CD8-positive, alpha-beta memory T cell (primary cell): ENCODE measurements at regions not wholly inside any gene's neighbourhood (a gene's known extent, or its start where the extent isn't known, plus 50 kb on each side); places are given as distances from the start of the nearest gene placed in this dataset.

Experiments
- CTCF ChIA-PET: fragments of 350-600 bp; sonication (Branson Sonifier 250); formaldehyde crosslinking; loops from one replicate; lab custom pipeline; 2021; ENCODE audit warnings: antibody characterized with exemption; lab: Charles Lee
- POLR2A ChIA-PET: fragments of 350-600 bp; sonication (Branson Sonifier 250); formaldehyde crosslinking; loops from one replicate; lab custom pipeline; 2021; ENCODE audit warnings: antibody characterized with exemption; lab: Charles Lee
- DNase-seq, 5 donors: peaks; one replicate each; pipeline versions ENCODE4 v3.0.0 to v3.0.0-alpha.2; 2020 to 2022; ENCODE audit warnings: mixed read lengths in 1 of 5
- H3K27ac ChIP-seq: one replicate; pipeline ENCODE4 v1.7.0; 2013; ENCODE audit warnings: low read depth, mild to moderate bottlenecking, low read length, moderate library complexity
- H3K27me3 ChIP-seq: 2 replicates; pipeline ENCODE4 v1.7.0; 2013; ENCODE audit warnings: low read length, mild to moderate bottlenecking; ENCODE audit not compliant: insufficient read depth, poor library complexity, severe bottlenecking
- H3K36me3 ChIP-seq: 2 replicates; pipeline ENCODE4 v1.7.0; 2013; ENCODE audit warnings: mild to moderate bottlenecking, low read length, moderate library complexity; ENCODE audit not compliant: insufficient read depth
- H3K4me1 ChIP-seq: 2 replicates; pipeline ENCODE4 v1.7.0; 2013; ENCODE audit warnings: mild to moderate bottlenecking, low read length, moderate library complexity; ENCODE audit not compliant: insufficient read depth
- H3K4me3 ChIP-seq: 2 replicates; pipeline ENCODE4 v1.7.0; 2013; ENCODE audit warnings: mild to moderate bottlenecking, low read length
- H3K9me3 ChIP-seq: 2 replicates; pipeline ENCODE4 v1.7.0; 2013; ENCODE audit warnings: mild to moderate bottlenecking, low read length
- H3K27ac Mint-ChIP-seq, 8 donors: one replicate each; pipeline ENCODE4 v1.8.0; 2020 to 2021; ENCODE audit warnings: mixed read lengths in 8 of 8, mild to moderate bottlenecking in 6 of 8, inconsistent platforms in 3 of 8, moderate library complexity in 3 of 8
- H3K27me3 Mint-ChIP-seq, 2 donors: one replicate each; pipeline ENCODE4 v1.8.0; 2020 to 2021; ENCODE audit warnings: mixed read lengths in 2 of 2, mild to moderate bottlenecking in 1 of 2, moderate library complexity in 1 of 2
- H3K36me3 Mint-ChIP-seq, 3 donors: one replicate each; pipeline ENCODE4 v1.8.0; 2020 to 2021; ENCODE audit warnings: mixed read lengths in 3 of 3, inconsistent platforms in 1 of 3, mild to moderate bottlenecking in 1 of 3
- H3K4me1 Mint-ChIP-seq, 3 donors: one replicate each; pipeline ENCODE4 v1.8.0; 2020 to 2021; ENCODE audit warnings: mixed read lengths in 3 of 3, inconsistent platforms in 1 of 3, mild to moderate bottlenecking in 1 of 3
- H3K4me3 Mint-ChIP-seq, 7 donors: one replicate each; pipeline ENCODE4 v1.8.0; 2020 to 2021; ENCODE audit warnings: mixed read lengths in 7 of 7, mild to moderate bottlenecking in 6 of 7, moderate library complexity in 4 of 7, inconsistent platforms in 2 of 7
- H3K9me3 Mint-ChIP-seq, 5 donors: one replicate each; pipeline ENCODE4 v1.8.0; 2020 to 2022; ENCODE audit warnings: mixed read lengths in 5 of 5, mild to moderate bottlenecking in 3 of 5, moderate library complexity in 2 of 5, inconsistent platforms in 1 of 5

- no peak overlapping the region for H3K27ac ChIP-seq
- Mint-ChIP-seq H3K9me3 (peaks cover 0 to 9% (median 2%) of the 10 kb centered on the region in 5 donors), H3K4me3 (no peak overlapping the region), H3K27me3 (no peaks in the 10 kb centered on the region), H3K36me3 (no peaks in the 10 kb centered on the region), H3K4me1 (no peaks in the 10 kb centered on the region), H3K27ac (no peak overlapping the region)
- H3K4me3 ChIP-seq = no peak overlapping the region
- H3K36me3 ChIP-seq = no peaks in the 10 kb centered on the region
- ChIA-PET CTCF (no interaction called here), POLR2A (no interaction called here)
- DNase-seq = no peak
- H3K27me3 ChIP-seq = no peaks in the 10 kb centered on the region
- H3K4me1 ChIP-seq = no peaks in the 10 kb centered on the region
- no peaks in the 10 kb centered on the region for H3K9me3 ChIP-seq
These were observed 502.5 kb upstream of the SEMA6A start for GRCh38 chr5:117077142-117077541.

- Histone ChIP-seq H3K4me1 (no peaks in the 10 kb centered on the region), H3K36me3 (no peaks in the 10 kb centered on the region), H3K4me3 (no peak overlapping the region), H3K27ac (no peak overlapping the region), H3K27me3 (no peaks in the 10 kb centered on the region), H3K9me3 (no peaks in the 10 kb centered on the region)
- ChIA-PET CTCF (no interaction called here), POLR2A (no interaction called here)
- no peaks in the 10 kb centered on the region for H3K4me1 Mint-ChIP-seq
- no peak for DNase-seq
- peaks cover 3 to 20% (median 9%) of the 10 kb centered on the region in 5 donors for H3K9me3 Mint-ChIP-seq
- H3K36me3 Mint-ChIP-seq = no peaks in the 10 kb centered on the region
- H3K4me3 Mint-ChIP-seq = no peak overlapping the region
- H3K27ac Mint-ChIP-seq = no peak overlapping the region
- no peaks in the 10 kb centered on the region for H3K27me3 Mint-ChIP-seq
These were observed 497.8 kb upstream of the SEMA6A start for GRCh38 chr5:117072439-117072838.

DNA sequence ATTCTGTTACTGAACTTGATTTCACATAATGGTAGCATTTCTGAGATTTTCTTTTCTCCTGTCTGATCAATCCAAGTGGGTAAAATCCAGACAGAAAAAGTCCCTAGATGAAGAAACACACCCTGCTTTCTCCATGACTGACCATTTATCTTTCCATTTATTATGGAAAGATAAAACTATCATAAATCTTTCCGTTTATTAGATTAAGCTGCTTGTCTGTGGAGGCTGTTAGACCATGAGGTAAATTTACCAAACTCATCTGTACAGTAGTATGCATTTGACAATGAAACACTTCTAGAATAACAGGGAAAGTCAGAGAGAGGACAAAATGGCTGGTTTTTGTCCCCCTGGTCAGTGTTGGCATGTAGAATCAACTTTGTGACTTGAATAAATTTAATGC lies 491.2 kb upstream of the SEMA6A start:
- H3K4me3 Mint-ChIP-seq = no peak overlapping the region
- Histone ChIP-seq H3K9me3 (peaks cover 4% of the 10 kb centered on the region), H3K27ac (no peak overlapping the region), H3K36me3 (no peaks in the 10 kb centered on the region), H3K4me3 (no peak overlapping the region), H3K4me1 (no peaks in the 10 kb centered on the region), H3K27me3 (no peaks in the 10 kb centered on the region)
- CTCF ChIA-PET = no interaction called here
- DNase-seq = no peak
- H3K27me3 Mint-ChIP-seq = no peaks in the 10 kb centered on the region
- peaks cover 0 to 5% (median 3%) of the 10 kb centered on the region in 5 donors for H3K9me3 Mint-ChIP-seq
- H3K27ac Mint-ChIP-seq = no peak overlapping the region
- no peaks in the 10 kb centered on the region for H3K4me1 Mint-ChIP-seq
- POLR2A ChIA-PET = no interaction called here
- no peaks in the 10 kb centered on the region for H3K36me3 Mint-ChIP-seq

DNA sequence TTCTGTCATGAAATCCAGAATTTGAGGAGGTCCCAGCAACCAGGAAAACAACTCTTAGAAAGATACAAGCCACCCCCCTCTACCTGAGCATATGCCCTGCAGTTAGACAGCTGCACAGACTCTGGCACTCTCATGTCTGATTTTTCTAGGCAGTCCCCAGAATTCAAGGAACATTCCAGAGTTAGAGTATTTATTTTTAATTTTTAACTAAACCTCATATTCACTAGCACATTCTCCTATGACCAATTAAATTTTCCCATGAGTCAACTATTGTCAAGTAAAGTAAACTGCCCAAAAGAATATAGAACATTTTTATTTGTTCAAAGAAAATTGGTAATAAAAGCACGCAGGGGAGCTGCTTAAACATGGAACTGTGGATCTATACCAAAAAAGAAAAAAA lies 490.5 kb upstream of the SEMA6A start:
- Mint-ChIP-seq H3K27me3 (no peaks in the 10 kb centered on the region), H3K36me3 (no peaks in the 10 kb centered on the region), H3K27ac (no peak overlapping the region), H3K4me1 (no peaks in the 10 kb centered on the region), H3K9me3 (peaks cover 0 to 4% (median 2%) of the 10 kb centered on the region in 5 donors), H3K4me3 (no peak overlapping the region)
- Histone ChIP-seq H3K27me3 (no peaks in the 10 kb centered on the region), H3K36me3 (no peaks in the 10 kb centered on the region), H3K4me1 (no peaks in the 10 kb centered on the region), H3K27ac (no peak overlapping the region), H3K9me3 (peaks cover 4% of the 10 kb centered on the region), H3K4me3 (no peak overlapping the region)
- ChIA-PET CTCF (no interaction called here), POLR2A (no interaction called here)
- DNase-seq = no peak

DNA sequence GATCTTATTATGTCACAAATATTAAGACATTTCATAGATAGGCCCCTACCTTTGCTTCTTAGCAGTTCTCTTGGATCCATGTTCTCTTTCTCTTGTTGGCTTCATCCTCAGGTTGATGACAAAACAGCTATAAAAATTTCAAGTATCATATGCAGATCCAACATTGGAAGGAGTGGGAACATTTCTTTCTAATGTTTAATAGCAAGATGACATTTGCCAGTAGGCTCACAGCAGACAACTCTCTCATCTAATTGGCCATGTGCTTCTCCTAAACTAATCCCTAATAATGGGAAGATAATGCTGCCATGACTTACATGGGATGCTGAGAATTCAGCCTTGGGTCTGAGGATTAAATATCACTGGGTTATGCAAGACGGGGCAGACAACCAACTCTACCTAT lies 485.5 kb upstream of the SEMA6A start:
- Mint-ChIP-seq H3K27me3 (no peaks in the 10 kb centered on the region), H3K27ac (no peak overlapping the region), H3K4me1 (no peaks in the 10 kb centered on the region), H3K36me3 (no peaks in the 10 kb centered on the region), H3K9me3 (peaks cover 0 to 2% (median 0%) of the 10 kb centered on the region in 5 donors), H3K4me3 (no peak overlapping the region)
- no peak for DNase-seq
- POLR2A ChIA-PET = no interaction called here
- Histone ChIP-seq H3K27ac (no peak overlapping the region), H3K4me3 (no peak overlapping the region), H3K27me3 (no peaks in the 10 kb centered on the region), H3K9me3 (no peaks in the 10 kb centered on the region), H3K36me3 (no peaks in the 10 kb centered on the region), H3K4me1 (no peaks in the 10 kb centered on the region)
- CTCF ChIA-PET = no interaction called here

DNA sequence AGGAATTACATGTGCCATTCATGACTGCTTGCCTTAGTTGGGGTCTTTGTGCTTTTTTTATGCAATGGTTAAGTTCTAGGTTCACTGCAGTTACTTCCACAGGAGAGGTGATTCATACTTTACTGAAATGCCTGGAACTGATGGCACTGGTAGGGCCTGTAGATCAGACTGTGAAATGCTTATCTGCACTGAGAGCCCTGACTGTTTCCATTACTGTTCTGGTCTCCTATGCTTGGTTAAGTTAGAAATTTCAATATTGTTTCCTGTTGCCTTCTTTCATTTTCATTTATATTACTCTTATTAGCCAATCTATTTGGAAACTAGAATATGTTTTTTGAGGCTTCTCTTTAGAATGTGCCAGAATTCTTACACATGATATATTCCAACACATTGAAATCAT lies 484.1 kb upstream of the SEMA6A start:
- Mint-ChIP-seq H3K9me3 (peaks cover 0 to under 1% (median 0%) of the 10 kb centered on the region in 5 donors), H3K4me3 (no peak overlapping the region), H3K27me3 (no peaks in the 10 kb centered on the region), H3K36me3 (no peaks in the 10 kb centered on the region), H3K4me1 (no peaks in the 10 kb centered on the region), H3K27ac (no peak overlapping the region)
- CTCF ChIA-PET = no interaction called here
- H3K9me3 ChIP-seq = no peaks in the 10 kb centered on the region
- DNase-seq = no peak
- H3K36me3 ChIP-seq = no peaks in the 10 kb centered on the region
- no peak overlapping the region for H3K4me3 ChIP-seq
- POLR2A ChIA-PET = no interaction called here
- H3K27ac ChIP-seq = no peak overlapping the region
- H3K4me1 ChIP-seq = no peaks in the 10 kb centered on the region
- no peaks in the 10 kb centered on the region for H3K27me3 ChIP-seq

GRCh38 chr5:117055517-117055916 lies 480.9 kb upstream of the SEMA6A start:
- H3K4me1 Mint-ChIP-seq = no peaks in the 10 kb centered on the region
- no peaks in the 10 kb centered on the region for H3K9me3 ChIP-seq
- no peaks in the 10 kb centered on the region for H3K4me1 ChIP-seq

GRCh38 chr5:117054911-117055310 lies 480.3 kb upstream of the SEMA6A start:
- CTCF ChIA-PET = no interaction called here
- Histone ChIP-seq H3K9me3 (no peaks in the 10 kb centered on the region), H3K36me3 (no peaks in the 10 kb centered on the region), H3K27me3 (no peaks in the 10 kb centered on the region), H3K27ac (no peak overlapping the region), H3K4me1 (no peaks in the 10 kb centered on the region), H3K4me3 (no peak overlapping the region)
- Mint-ChIP-seq H3K27ac (no peak overlapping the region), H3K36me3 (no peaks in the 10 kb centered on the region), H3K27me3 (peaks cover 0 to 1% of the 10 kb centered on the region in 2 donors), H3K4me3 (no peak overlapping the region), H3K9me3 (peaks cover 0 to 7% (median 0%) of the 10 kb centered on the region in 5 donors), H3K4me1 (no peaks in the 10 kb centered on the region)
- no peak for DNase-seq
- POLR2A ChIA-PET = no interaction called here

More at GRCh38 chr5:117055517-117055916, 480.9 kb upstream of the SEMA6A start:
- H3K9me3 Mint-ChIP-seq = peaks cover 0 to 7% (median 0%) of the 10 kb centered on the region in 5 donors
- Histone ChIP-seq H3K36me3 (no peaks in the 10 kb centered on the region), H3K4me3 (no peak overlapping the region), H3K27me3 (no peaks in the 10 kb centered on the region), H3K27ac (no peak overlapping the region)
- no peaks in the 10 kb centered on the region for H3K36me3 Mint-ChIP-seq
- H3K27ac Mint-ChIP-seq = no peak overlapping the region
- POLR2A ChIA-PET = no interaction called here
- H3K4me3 Mint-ChIP-seq = no peak overlapping the region
- peaks cover 0 to under 1% of the 10 kb centered on the region in 2 donors for H3K27me3 Mint-ChIP-seq
- no peak for DNase-seq
- CTCF ChIA-PET = no interaction called here

- no peak for DNase-seq
- Histone ChIP-seq H3K27me3 (no peaks in the 10 kb centered on the region), H3K4me3 (no peak overlapping the region), H3K36me3 (no peaks in the 10 kb centered on the region), H3K9me3 (no peaks in the 10 kb centered on the region), H3K4me1 (no peaks in the 10 kb centered on the region), H3K27ac (no peak overlapping the region)
- Mint-ChIP-seq H3K9me3 (peaks cover 0 to 7% (median 1%) of the 10 kb centered on the region in 5 donors), H3K27ac (no peak overlapping the region), H3K36me3 (no peaks in the 10 kb centered on the region), H3K4me1 (no peaks in the 10 kb centered on the region), H3K27me3 (peaks cover 0 to 1% of the 10 kb centered on the region in 2 donors), H3K4me3 (no peak overlapping the region)
- ChIA-PET CTCF (no interaction called here), POLR2A (no interaction called here)
These were observed 479.5 kb upstream of the SEMA6A start for GRCh38 chr5:117054141-117054540.
